WERI-Rb-1 (cell line): ENCODE measurements at regions not wholly inside any gene's neighbourhood (a gene's known extent, or its start where the extent isn't known, plus 50 kb on each side); places are given as distances from the start of the nearest gene placed in this dataset.
"Not testable (repeated sequence)": the region's sequence is repeated elsewhere in the genome, so short reads cannot be mapped to it uniquely, and the experiment has no call there.

Experiments used
- DNase-seq: peaks from one replicate; pipeline ENCODE4 v3.0.0-alpha.2; 2020
- H3K27ac ChIP-seq: fragments of 250-450 bp; sonication (Bioruptor Pico); 2 replicates; pipeline ENCODE4 v1.5.1; 2020; ENCODE audit warnings: mild to moderate bottlenecking, moderate library complexity
- H3K27me3 ChIP-seq: fragments of 250-450 bp; sonication (Bioruptor Pico); 2 replicates; pipeline ENCODE4 v1.5.1; 2021; ENCODE audit warnings: mild to moderate bottlenecking, low read depth, moderate library complexity; ENCODE audit not compliant: insufficient read depth, severe bottlenecking
- H3K36me3 ChIP-seq: fragments of 250-450 bp; sonication (Bioruptor Pico); 2 replicates; pipeline ENCODE4 v1.5.1; 2020; ENCODE audit warnings: mild to moderate bottlenecking, moderate library complexity
- H3K4me3 ChIP-seq: 2 replicates; pipeline ENCODE4 v1.5.1; 2011; ENCODE audit warnings: low read depth, mild to moderate bottlenecking, control low read depth, low read length
- H3K9me3 ChIP-seq: fragments of 250-450 bp; sonication (Bioruptor Pico); 2 replicates; pipeline ENCODE4 v1.5.1; 2021; ENCODE audit warnings: mild to moderate bottlenecking, moderate library complexity; ENCODE audit not compliant: severe bottlenecking
- CTCF ChIP-seq: IDR thresholded peaks from 2 replicates; pipeline ENCODE4 v1.5.1; 2011; ENCODE audit warnings: low read depth, mild to moderate bottlenecking, control low read depth, inconsistent platforms, low read length

- Histone ChIP-seq H3K27me3 (no peaks in the 10 kb centered on the region), H3K4me3 (no peak overlapping the region), H3K9me3 (no peaks in the 10 kb centered on the region), H3K27ac (no peak overlapping the region), H3K36me3 (no peaks in the 10 kb centered on the region)
- TF ChIP-seq CTCF = no peak
- no peak for DNase-seq
Observed at GRCh38 chr6:93675856-93676417, 256.6 kb upstream of the EPHA7 start.

DNA sequence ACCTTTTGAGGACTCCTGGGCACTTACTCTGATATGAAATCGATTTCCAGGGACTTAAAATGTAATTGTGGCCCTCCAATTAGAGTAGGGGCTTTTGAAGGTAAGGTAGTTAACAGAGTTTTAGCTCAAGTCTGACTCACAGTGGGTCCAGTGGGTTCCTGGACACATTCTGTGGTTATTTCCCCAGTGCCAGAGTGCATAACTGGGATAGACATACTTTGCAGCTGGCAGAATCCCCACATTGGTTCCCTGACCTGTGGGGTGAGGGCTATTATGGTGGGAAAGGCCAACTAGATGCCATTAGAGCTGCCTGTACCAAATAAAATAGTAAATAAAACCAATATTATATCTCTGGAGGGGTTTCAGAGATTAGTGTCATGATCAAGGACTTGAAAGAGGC is 243.8 kb upstream of the EPHA7 start:
- DNase-seq = no peak
- Histone ChIP-seq H3K9me3 (no peaks in the 10 kb centered on the region), H3K4me3 (no peak overlapping the region), H3K27ac (no peak overlapping the region), H3K36me3 (no peaks in the 10 kb centered on the region), H3K27me3 (no peaks in the 10 kb centered on the region)
- TF ChIP-seq CTCF = no peak

GRCh38 chr6:93654548-93654947 is 235.2 kb upstream of the EPHA7 start:
- no peak for DNase-seq
- H3K4me3 ChIP-seq = no peak overlapping the region
- H3K27ac ChIP-seq = no peak overlapping the region
- no peaks in the 10 kb centered on the region for H3K27me3 ChIP-seq
- no peaks in the 10 kb centered on the region for H3K36me3 ChIP-seq
- no peaks in the 10 kb centered on the region for H3K9me3 ChIP-seq
- TF ChIP-seq CTCF = no peak

- H3K27me3 ChIP-seq = no peaks in the 10 kb centered on the region
- DNase-seq = no peak
- H3K36me3 ChIP-seq = no peaks in the 10 kb centered on the region
- H3K27ac ChIP-seq = no peak overlapping the region
- no peak for TF ChIP-seq CTCF
- no peaks in the 10 kb centered on the region for H3K9me3 ChIP-seq
- H3K4me3 ChIP-seq = no peak overlapping the region
Observed at GRCh38 chr6:93644611-93645010, 225.3 kb upstream of the EPHA7 start.

DNA sequence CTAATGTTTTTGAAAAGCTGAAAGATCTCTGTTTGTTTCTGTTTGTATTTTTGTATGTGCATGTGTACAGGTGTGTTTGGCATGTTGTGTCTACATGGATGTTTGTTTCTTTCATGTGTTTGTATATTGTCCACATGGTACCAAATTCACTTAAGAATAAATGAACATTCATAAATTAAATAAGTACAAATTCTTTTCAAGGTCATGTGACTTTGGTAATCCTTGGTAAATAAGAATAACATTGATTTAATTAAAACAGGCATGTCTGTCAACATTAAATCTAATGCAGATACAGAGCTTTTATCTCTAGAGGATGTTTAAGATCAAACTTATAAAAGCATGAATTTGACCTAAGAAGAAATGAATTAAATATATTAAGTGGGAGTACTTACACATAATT is 219.8 kb upstream of the EPHA7 start:
- no peak for DNase-seq
- Histone ChIP-seq H3K27ac (no peak overlapping the region), H3K9me3 (no peaks in the 10 kb centered on the region), H3K4me3 (no peak overlapping the region), H3K36me3 (no peaks in the 10 kb centered on the region), H3K27me3 (no peaks in the 10 kb centered on the region)
- TF ChIP-seq CTCF = no peak

GRCh38 chr6:93636987-93637664 is 217.8 kb upstream of the EPHA7 start:
- not testable (repeated sequence) for H3K27me3 ChIP-seq, H3K9me3 ChIP-seq, H3K4me3 ChIP-seq, H3K27ac ChIP-seq, H3K36me3 ChIP-seq, DNase-seq
